Activated CD8-positive, alpha-beta T cell treated with anti-CD3 and anti-CD28 coated beads, Interleukin-2, amount 10 ng/mL, durations not matched to agents 7 days and 5 days (primary cell): ENCODE measurements at regions not wholly inside any gene's neighbourhood (a gene's known extent, or its start where the extent isn't known, plus 50 kb on each side); places are given as distances from the start of the nearest gene placed in this dataset.

Experiments used
- ATAC-seq: fragments of 150-1000 bp; cut with Tn5 transposase; one replicate; pipeline ENCODE4 v1.10.0; 2021; ENCODE audit warnings: moderate library complexity
- CTCF ChIA-PET: fragments of 350-600 bp; sonication (Branson Sonifier 250); formaldehyde crosslinking; loops from one replicate; lab custom pipeline; 2021; ENCODE audit warnings: antibody characterized with exemption; lab: Charles Lee
- POLR2A ChIA-PET: fragments of 350-600 bp; sonication (Branson Sonifier 250); formaldehyde crosslinking; loops from one replicate; lab custom pipeline; 2021; ENCODE audit warnings: antibody characterized with exemption; lab: Charles Lee
- DNase-seq: peaks from one replicate; pipeline ENCODE4 v3.0.0-alpha.2; 2020
- H3K27ac Mint-ChIP-seq: one replicate; pipeline ENCODE4 v1.8.0; 2021; ENCODE audit warnings: mild to moderate bottlenecking, mixed read lengths
- H3K27me3 Mint-ChIP-seq: one replicate; pipeline ENCODE4 v1.8.0; 2021; ENCODE audit warnings: low read depth, mixed read lengths
- H3K36me3 Mint-ChIP-seq: one replicate; pipeline ENCODE4 v1.8.0; 2021; ENCODE audit warnings: low read depth, mixed read lengths
- H3K4me1 Mint-ChIP-seq: one replicate; pipeline ENCODE4 v1.8.0; 2021; ENCODE audit warnings: low read depth, mixed read lengths
- H3K4me3 Mint-ChIP-seq: one replicate; pipeline ENCODE4 v1.8.0; 2021; ENCODE audit warnings: mild to moderate bottlenecking, mixed read lengths
- H3K9me3 Mint-ChIP-seq: one replicate; pipeline ENCODE4 v1.8.0; 2022; ENCODE audit warnings: mixed read lengths; ENCODE audit not compliant: insufficient read depth

GRCh38 chr2:12348216-12348615, 368.5 kb upstream of the TRIB2 start:
- Mint-ChIP-seq H3K27ac (no peak overlapping the region), H3K4me1 (no peaks in the 10 kb centered on the region), H3K27me3 (no peaks in the 10 kb centered on the region), H3K9me3 (no peaks in the 10 kb centered on the region), H3K4me3 (no peak overlapping the region), H3K36me3 (no peaks in the 10 kb centered on the region)
- POLR2A ChIA-PET: no interaction called here
- ATAC-seq (no peak), DNase-seq (no peak)
- CTCF ChIA-PET: no interaction called here

- CTCF ChIA-PET: no interaction called here
These were observed 365.9 kb upstream of the TRIB2 start for GRCh38 chr2:12350821-12351220.

DNA sequence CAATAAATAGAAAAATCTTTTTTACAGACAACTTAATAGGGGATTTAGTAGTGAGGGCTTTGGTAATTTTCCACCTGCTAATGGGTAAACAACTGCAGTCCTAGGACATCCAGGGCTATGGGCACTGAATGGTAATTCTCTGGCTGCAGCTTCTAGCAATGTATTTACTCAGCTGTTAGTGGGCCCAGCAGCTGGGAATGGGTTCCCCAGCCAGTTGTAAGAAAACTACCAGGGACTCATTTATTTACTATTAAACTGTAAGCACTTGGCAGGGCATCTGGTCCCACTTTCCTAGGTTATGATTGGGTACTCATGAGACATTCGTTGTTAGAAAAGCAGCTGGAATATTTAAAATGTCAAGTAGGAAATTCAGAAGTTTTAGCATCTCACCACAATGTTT, 363.8 kb upstream of the TRIB2 start:
- DNase-seq (no peak), ATAC-seq (no peak)
- CTCF ChIA-PET: no interaction called here
- Mint-ChIP-seq H3K27me3 (peaks cover 6% of the 10 kb centered on the region), H3K4me3 (no peak overlapping the region), H3K9me3 (no peaks in the 10 kb centered on the region), H3K27ac (no peak overlapping the region), H3K4me1 (no peaks in the 10 kb centered on the region), H3K36me3 (no peaks in the 10 kb centered on the region)
- POLR2A ChIA-PET: no interaction called here

More at GRCh38 chr2:12350821-12351220, 365.9 kb upstream of the TRIB2 start:
- no peak overlapping the region for H3K4me3 Mint-ChIP-seq
- H3K4me1 Mint-ChIP-seq: no peaks in the 10 kb centered on the region
- no peak for DNase-seq
- H3K9me3 Mint-ChIP-seq: no peaks in the 10 kb centered on the region
- no peaks in the 10 kb centered on the region for H3K27me3 Mint-ChIP-seq
- H3K36me3 Mint-ChIP-seq: no peaks in the 10 kb centered on the region
- H3K27ac Mint-ChIP-seq: no peak overlapping the region
- ATAC-seq: no peak
- POLR2A ChIA-PET: no interaction called here

DNA sequence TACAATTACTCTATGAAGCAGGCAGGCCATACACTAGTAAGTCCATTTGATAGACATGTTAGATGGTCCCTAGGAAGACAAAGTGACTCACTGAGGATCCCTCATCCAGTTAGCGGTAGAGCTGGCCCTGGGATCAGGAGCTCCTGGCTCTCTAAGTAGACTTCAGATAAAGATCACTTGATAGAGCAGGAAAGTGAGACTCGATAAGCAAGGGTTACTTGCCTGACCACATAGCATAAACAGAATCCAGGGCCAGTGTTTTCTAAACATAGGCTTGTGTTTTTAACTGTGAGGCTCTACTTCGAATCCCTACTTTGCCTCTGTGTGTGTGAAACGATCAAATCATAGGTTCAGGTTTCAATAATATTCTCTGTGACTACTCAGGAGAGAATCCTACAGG, 355.2 kb upstream of the TRIB2 start:
- ChIA-PET CTCF (interaction anchor here (1.0 to 1.5 kb wide), 2 partner anchors 8 to 354 kb away, joined by 3 read pairs; no protein-coding TSS in a partner anchor), POLR2A (no interaction called here)
- Mint-ChIP-seq H3K4me1 (no peaks in the 10 kb centered on the region), H3K9me3 (peaks cover 13% of the 10 kb centered on the region), H3K27me3 (no peaks in the 10 kb centered on the region), H3K36me3 (no peaks in the 10 kb centered on the region), H3K27ac (no peak overlapping the region), H3K4me3 (no peak overlapping the region)
- no peak for DNase-seq
- no peak for ATAC-seq

- ChIA-PET POLR2A (no interaction called here), CTCF (interaction anchor here (0.7 kb wide), 1 partner anchor 200 kb away, joined by 3 read pairs; no protein-coding TSS in a partner anchor)
- Mint-ChIP-seq H3K27ac (no peak overlapping the region), H3K27me3 (no peaks in the 10 kb centered on the region), H3K4me1 (no peaks in the 10 kb centered on the region), H3K4me3 (no peak overlapping the region), H3K36me3 (no peaks in the 10 kb centered on the region), H3K9me3 (peaks cover 13% of the 10 kb centered on the region)
- ATAC-seq (no peak), DNase-seq (no peak)
These were observed 353.6 kb upstream of the TRIB2 start for GRCh38 chr2:12363138-12363537.

DNA sequence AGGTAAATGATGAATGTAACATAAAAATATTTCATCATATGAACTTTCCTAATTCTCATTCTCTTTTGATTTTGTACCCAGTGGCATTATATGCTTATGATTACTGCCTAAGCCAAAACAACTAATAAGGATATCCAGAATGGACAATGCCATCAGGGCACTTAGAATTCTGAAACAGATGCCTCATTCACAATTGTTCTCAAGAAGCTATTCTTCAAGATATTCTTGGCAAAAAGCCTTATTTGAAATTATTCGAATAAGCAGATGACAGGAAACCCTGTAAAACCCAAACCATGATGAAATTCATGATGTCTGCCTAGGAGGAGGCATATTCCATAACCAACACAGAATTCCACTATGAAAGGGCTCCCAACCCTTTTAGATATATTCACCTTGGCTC, 353.2 kb upstream of the TRIB2 start:
- Mint-ChIP-seq H3K36me3 (no peaks in the 10 kb centered on the region), H3K27ac (no peak overlapping the region), H3K9me3 (peaks cover 13% of the 10 kb centered on the region), H3K4me1 (no peaks in the 10 kb centered on the region), H3K4me3 (no peak overlapping the region), H3K27me3 (no peaks in the 10 kb centered on the region)
- ATAC-seq (no peak), DNase-seq (no peak)
- ChIA-PET POLR2A (no interaction called here), CTCF (interaction anchor here (0.7 kb wide), 1 partner anchor 199 kb away, joined by 3 read pairs; no protein-coding TSS in a partner anchor)

- no peak overlapping the region for H3K4me3 Mint-ChIP-seq
- peaks cover 2% of the 10 kb centered on the region for H3K27me3 Mint-ChIP-seq
- ATAC-seq: no peak
- no peak for DNase-seq
- no peak overlapping the region for H3K27ac Mint-ChIP-seq
- H3K36me3 Mint-ChIP-seq: no peaks in the 10 kb centered on the region
- H3K9me3 Mint-ChIP-seq: peaks cover 8% of the 10 kb centered on the region
- POLR2A ChIA-PET: no interaction called here
- no peaks in the 10 kb centered on the region for H3K4me1 Mint-ChIP-seq
- CTCF ChIA-PET: interaction anchor here (1.1 kb wide), 1 partner anchor 8 kb away, joined by 3 read pairs; no protein-coding TSS in a partner anchor
These were observed 347.2 kb upstream of the TRIB2 start for GRCh38 chr2:12369566-12369965.

DNA sequence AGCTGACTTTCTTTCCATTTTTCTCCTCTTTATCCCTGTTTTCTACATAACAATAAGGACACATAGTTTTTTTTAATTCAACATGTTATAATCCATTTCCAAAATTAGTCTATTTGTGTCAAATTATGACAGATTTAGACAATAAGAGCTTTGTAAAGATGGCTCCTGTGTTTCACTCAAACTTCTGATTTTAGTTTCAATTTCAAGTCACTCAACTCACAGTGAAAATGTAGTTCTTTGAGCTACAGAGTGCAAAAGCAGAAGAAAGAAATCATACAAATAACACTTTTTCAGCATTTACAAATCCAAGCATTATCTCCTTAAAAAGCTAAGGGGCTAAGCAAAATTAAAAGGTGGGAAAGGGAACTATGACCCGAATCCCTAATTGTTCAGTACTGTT, 340.7 kb upstream of the TRIB2 start:
- no peaks in the 10 kb centered on the region for H3K9me3 Mint-ChIP-seq
- peak overlapping the region; percentile 12 for H3K27ac Mint-ChIP-seq
- no peak overlapping the region for H3K4me3 Mint-ChIP-seq
- peaks cover 6% of the 10 kb centered on the region for H3K4me1 Mint-ChIP-seq
- peaks cover 2% of the 10 kb centered on the region for H3K27me3 Mint-ChIP-seq
- ChIA-PET CTCF (no interaction called here), POLR2A (no interaction called here)
- no peaks in the 10 kb centered on the region for H3K36me3 Mint-ChIP-seq
- DNase-seq: no peak
- ATAC-seq: no peak

DNA sequence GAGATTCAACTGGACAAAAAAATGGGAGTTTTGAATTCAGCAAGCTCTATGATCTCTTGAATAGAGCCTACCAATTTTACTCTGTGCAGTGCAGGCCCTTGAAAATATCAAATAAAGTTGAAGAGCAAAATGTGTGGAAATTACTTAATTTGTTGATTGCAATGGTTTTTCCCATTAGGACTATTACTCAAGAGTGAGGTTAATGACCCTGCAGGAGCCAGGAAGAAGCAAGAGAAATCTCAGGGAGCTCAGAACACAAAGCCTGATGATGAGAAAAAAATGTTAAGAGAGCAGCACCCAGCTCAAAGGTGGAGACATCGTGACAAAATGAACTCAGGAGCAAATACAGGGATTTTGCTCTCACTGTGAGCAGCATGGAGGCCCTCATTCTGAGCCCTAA, 337.6 kb upstream of the TRIB2 start:
- peaks cover 2% of the 10 kb centered on the region for H3K27me3 Mint-ChIP-seq
- DNase-seq (no peak), ATAC-seq (no peak)
- no peak overlapping the region for H3K4me3 Mint-ChIP-seq
- ChIA-PET POLR2A (no interaction called here), CTCF (no interaction called here)
- no peaks in the 10 kb centered on the region for H3K9me3 Mint-ChIP-seq
- peaks cover 6% of the 10 kb centered on the region for H3K4me1 Mint-ChIP-seq
- H3K27ac Mint-ChIP-seq: no peak overlapping the region
- H3K36me3 Mint-ChIP-seq: no peaks in the 10 kb centered on the region

DNA sequence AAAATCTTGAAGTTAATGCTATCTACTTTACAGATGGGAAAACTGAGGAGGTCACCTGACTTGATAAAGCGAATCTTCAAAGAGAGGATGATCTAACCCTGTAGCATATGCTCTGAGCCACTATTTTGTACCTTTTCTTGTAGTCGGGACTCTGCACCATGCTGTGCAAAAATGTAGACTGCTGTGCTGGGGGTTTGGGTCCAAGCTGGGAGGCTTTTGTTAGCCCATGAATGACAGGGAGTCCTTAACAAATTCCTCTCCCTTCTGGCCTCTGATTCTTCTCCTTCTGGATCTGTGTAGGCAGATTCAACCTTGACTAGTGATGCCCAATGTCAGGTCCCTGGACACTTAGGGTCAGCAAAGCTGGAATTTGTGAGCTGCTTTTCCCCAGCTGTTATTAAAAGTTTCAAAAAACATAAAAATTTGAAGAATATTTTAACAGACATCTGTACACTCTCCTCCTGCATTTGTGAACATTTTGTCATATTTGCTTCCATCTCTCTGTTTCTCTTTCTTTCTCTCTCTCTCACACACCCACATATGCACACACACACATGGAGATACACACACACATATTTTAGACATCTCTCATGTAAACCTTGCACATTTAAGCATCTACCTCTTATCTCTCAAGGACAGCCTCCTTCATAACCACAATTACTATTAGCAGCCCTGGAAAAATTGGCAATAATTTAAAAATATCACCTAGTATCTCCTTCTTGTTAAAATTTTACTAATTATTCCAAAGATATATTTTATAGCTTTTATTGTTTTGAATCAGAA, 335.0 kb upstream of the TRIB2 start:
- Mint-ChIP-seq H3K27ac (no peak overlapping the region), H3K36me3 (no peaks in the 10 kb centered on the region), H3K27me3 (peaks cover 2% of the 10 kb centered on the region), H3K4me3 (no peak overlapping the region), H3K9me3 (no peaks in the 10 kb centered on the region), H3K4me1 (no peaks in the 10 kb centered on the region)
- DNase-seq: no peak
- ATAC-seq: no peak
- ChIA-PET POLR2A (no interaction called here), CTCF (interaction anchor here (1.4 kb wide), 1 partner anchor 334 kb away, joined by 3 read pairs; no protein-coding TSS in a partner anchor)

GRCh38 chr2:12382366-12382765, 334.4 kb upstream of the TRIB2 start:
- Mint-ChIP-seq H3K36me3 (no peaks in the 10 kb centered on the region), H3K27me3 (peaks cover 2% of the 10 kb centered on the region), H3K4me3 (no peak overlapping the region), H3K27ac (no peak overlapping the region), H3K4me1 (no peaks in the 10 kb centered on the region), H3K9me3 (no peaks in the 10 kb centered on the region)
- ATAC-seq (no peak), DNase-seq (no peak)
- ChIA-PET POLR2A (no interaction called here), CTCF (interaction anchor here (1.4 kb wide), 1 partner anchor 334 kb away, joined by 3 read pairs; no protein-coding TSS in a partner anchor)

GRCh38 chr2:12389344-12390045, 327.2 kb upstream of the TRIB2 start:
- CTCF ChIA-PET: no interaction called here

More at GRCh38 chr2:12389344-12390045, 327.2 kb upstream of the TRIB2 start:
- no peak overlapping the region for H3K27ac Mint-ChIP-seq
- no peaks in the 10 kb centered on the region for H3K4me1 Mint-ChIP-seq
- no peak for ATAC-seq
- H3K27me3 Mint-ChIP-seq: peaks cover 2% of the 10 kb centered on the region
- no peaks in the 10 kb centered on the region for H3K9me3 Mint-ChIP-seq
- no peaks in the 10 kb centered on the region for H3K36me3 Mint-ChIP-seq
- no peak overlapping the region for H3K4me3 Mint-ChIP-seq
- DNase-seq: no peak
- POLR2A ChIA-PET: no interaction called here
